ENCODE measurements at regions not wholly inside any gene's neighbourhood (a gene's known extent, or its start where the extent isn't known, plus 50 kb on each side); places are given as distances from the start of the nearest gene placed in this dataset.

- TF ChIP-seq HMGXB4 (CRISPR knock-in tag; IDR thresholded peaks at IDR 0.05; ENCODE audit: borderline replicate concordance) (no peak), ZC3H11A (IDR thresholded peaks at IDR 0.05) (no peak), FOSB (CRISPR knock-in tag; IDR thresholded peaks at IDR 0.05) (no peak), EHF (CRISPR knock-in tag; IDR thresholded peaks at IDR 0.05) (no peak), TFCP2L1 (CRISPR knock-in tag; IDR thresholded peaks at IDR 0.05) (no peak), MAFK (IDR thresholded peaks at IDR 0.05; ENCODE audit: partially characterized antibody) (no peak), MAX (IDR thresholded peaks at IDR 0.05) (no peak)
These were observed 268.9 kb downstream of the TGFB2 start (continued) for GRCh38 chr1:218614031-218614430.

- FAIRE-seq (no peak), DNase-seq (ENCODE audit: low read depth in 1 of 2, low spot score in 1 of 2) (no peak), ATAC-seq (no peak)
- Histone ChIP-seq H3K9me3 (peaks cover 14% of the 10 kb centered on the region; the same call in 1 of the 3 replicates), H3K4me2 (no peak overlapping the region), H3K4me1 (peaks cover 19% of the 10 kb centered on the region), H3K27ac (no peak overlapping the region), H3K4me3 (no peak overlapping the region)
- ChIA-PET CTCF (no interaction called here), POLR2A (no interaction called here)
- WGBS (ENCODE audit: missing lambda C conversion rate) = 86% methylated on average over 1 of the region's 1 CpG
- TF ChIP-seq POLR2AphosphoS2 (conservative IDR thresholded peaks at IDR 0.05; ENCODE audit: low read length) = no peak
- TF ChIP-seq ZNF302 (CRISPR knock-in tag; IDR thresholded peaks at IDR 0.05) = no peak
- TF ChIP-seq SMC3 (IDR thresholded peaks at IDR 0.05) = no peak
- no peak for TF ChIP-seq CBX8 (IDR thresholded peaks at IDR 0.05)
- no peak for TF ChIP-seq JUNB (IDR thresholded peaks at IDR 0.05)
- TF ChIP-seq ATOH8 (CRISPR knock-in tag; IDR thresholded peaks at IDR 0.05; ENCODE audit: low read depth) = no peak
- TF ChIP-seq MAX (IDR thresholded peaks at IDR 0.05) = no peak
- TF ChIP-seq KDM5A (IDR thresholded peaks at IDR 0.05) = no peak
- TF ChIP-seq BHLHE40 (IDR thresholded peaks at IDR 0.05; ENCODE audit: low read depth, low read length) = no peak
- TF ChIP-seq PBX3 (IDR thresholded peaks at IDR 0.05) = no peak
- no peak for TF ChIP-seq HOXB13 (CRISPR knock-in tag; IDR thresholded peaks at IDR 0.05; ENCODE audit: low read depth)
- no peak for TF ChIP-seq ZC3H11A (IDR thresholded peaks at IDR 0.05)
- no peak for TF ChIP-seq HMGXB4 (CRISPR knock-in tag; IDR thresholded peaks at IDR 0.05; ENCODE audit: borderline replicate concordance)
- TF ChIP-seq TP53 (CRISPR knock-in tag; IDR thresholded peaks at IDR 0.05) = no peak
- TF ChIP-seq NR3C1 (IDR thresholded peaks at IDR 0.05) = no peak
These were observed 271.5 kb downstream of the TGFB2 start for GRCh38 chr1:218616681-218617080.

DNA sequence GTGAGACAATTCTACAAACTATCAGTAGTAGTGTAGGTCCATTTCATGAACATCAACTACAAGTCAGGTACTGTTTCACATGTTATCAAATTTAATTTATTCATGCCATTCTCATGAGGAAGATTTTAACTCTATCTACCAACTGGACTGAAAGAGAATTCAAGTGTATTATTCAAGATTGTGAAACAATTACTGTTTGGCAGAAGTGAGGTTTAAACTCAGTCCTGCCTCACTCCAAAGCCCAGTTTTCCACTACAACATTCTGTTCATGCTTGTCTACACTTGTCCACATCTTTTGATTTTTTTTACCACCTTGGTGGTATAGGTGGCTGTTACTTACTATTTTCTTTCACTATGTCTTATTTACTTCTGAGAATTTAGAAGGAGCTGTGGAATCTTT, 272.9 kb downstream of the TGFB2 start:
- peak overlapping the region in 1 of 2 experiments; percentile 45; a peak in 3 of 6 replicates for H3K27ac ChIP-seq
- H3K4me1 ChIP-seq = peaks cover 19% of the 10 kb centered on the region
- POLR2A ChIA-PET = no interaction called here
- H3K4me2 ChIP-seq = no peak overlapping the region
- DNase-seq (ENCODE audit: low read depth in 1 of 2, low spot score in 1 of 2) = no peak
- CTCF ChIA-PET = no interaction called here
- H3K4me3 ChIP-seq = no peak overlapping the region
- FAIRE-seq = no peak
- ATAC-seq = no peak
- TF ChIP-seq TP53 (CRISPR knock-in tag; IDR thresholded peaks at IDR 0.05) = no peak
- TF ChIP-seq ZC3H11A (IDR thresholded peaks at IDR 0.05) = no peak
- TF ChIP-seq JUN (IDR thresholded peaks at IDR 0.05) = no peak
- TF ChIP-seq FOXS1 (CRISPR knock-in tag; IDR thresholded peaks at IDR 0.05) = no peak
- TF ChIP-seq CBX8 (IDR thresholded peaks at IDR 0.05) = no peak
- no peak for TF ChIP-seq HMGXB4 (CRISPR knock-in tag; IDR thresholded peaks at IDR 0.05; ENCODE audit: borderline replicate concordance)
- TF ChIP-seq SMC3 (IDR thresholded peaks at IDR 0.05) = no peak
- TF ChIP-seq, protein P1, sequence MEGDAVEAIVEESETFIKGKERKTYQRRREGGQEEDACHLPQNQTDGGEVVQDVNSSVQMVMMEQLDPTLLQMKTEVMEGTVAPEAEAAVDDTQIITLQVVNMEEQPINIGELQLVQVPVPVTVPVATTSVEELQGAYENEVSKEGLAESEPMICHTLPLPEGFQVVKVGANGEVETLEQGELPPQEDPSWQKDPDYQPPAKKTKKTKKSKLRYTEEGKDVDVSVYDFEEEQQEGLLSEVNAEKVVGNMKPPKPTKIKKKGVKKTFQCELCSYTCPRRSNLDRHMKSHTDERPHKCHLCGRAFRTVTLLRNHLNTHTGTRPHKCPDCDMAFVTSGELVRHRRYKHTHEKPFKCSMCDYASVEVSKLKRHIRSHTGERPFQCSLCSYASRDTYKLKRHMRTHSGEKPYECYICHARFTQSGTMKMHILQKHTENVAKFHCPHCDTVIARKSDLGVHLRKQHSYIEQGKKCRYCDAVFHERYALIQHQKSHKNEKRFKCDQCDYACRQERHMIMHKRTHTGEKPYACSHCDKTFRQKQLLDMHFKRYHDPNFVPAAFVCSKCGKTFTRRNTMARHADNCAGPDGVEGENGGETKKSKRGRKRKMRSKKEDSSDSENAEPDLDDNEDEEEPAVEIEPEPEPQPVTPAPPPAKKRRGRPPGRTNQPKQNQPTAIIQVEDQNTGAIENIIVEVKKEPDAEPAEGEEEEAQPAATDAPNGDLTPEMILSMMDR (IDR thresholded peaks at IDR 0.05) = no peak
- no peak for TF ChIP-seq PBX3 (IDR thresholded peaks at IDR 0.05)
- TF ChIP-seq NR3C1 (IDR thresholded peaks at IDR 0.05) = no peak
- no peak for TF ChIP-seq POLR2A (IDR thresholded peaks at IDR 0.05; ENCODE audit: low read length)
- H3K9me3 ChIP-seq = peaks cover 14% of the 10 kb centered on the region; the same call in 1 of the 3 replicates
